ENCODE measurements at regions not wholly inside any gene's neighbourhood (a gene's known extent, or its start where the extent isn't known, plus 50 kb on each side); places are given as distances from the start of the nearest gene placed in this dataset.

- DNase-seq = no peak
Measured at GRCh38 chr6:1024161-1024560, 287.7 kb upstream of the FOXQ1 start.

DNA sequence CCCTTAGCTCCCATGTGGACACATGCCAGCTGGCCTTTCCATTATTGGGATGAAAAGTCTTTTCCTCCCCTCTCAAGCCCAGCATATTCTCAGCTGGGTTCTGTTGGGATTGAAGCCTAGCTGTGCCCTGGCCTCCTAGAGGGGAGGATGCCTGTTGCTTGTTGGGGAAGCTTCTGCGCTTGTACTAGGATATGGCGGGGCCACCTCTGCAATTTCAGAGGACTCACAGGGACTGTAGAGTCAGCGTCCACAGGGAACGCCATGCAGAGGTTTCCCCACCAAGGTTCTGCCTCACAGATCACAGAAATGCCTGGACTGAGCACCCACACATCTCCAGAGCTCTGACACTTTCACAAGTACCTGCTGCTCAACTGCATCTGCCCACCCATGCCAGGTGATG lies 288.7 kb upstream of the FOXQ1 start:
- no peak for DNase-seq

GRCh38 chr6:1022719-1023118 lies 289.2 kb upstream of the FOXQ1 start:
- no peak for DNase-seq

- no peak for DNase-seq
Measured at GRCh38 chr6:1020837-1021236, 291.1 kb upstream of the FOXQ1 start.

- no peak for DNase-seq
Measured at GRCh38 chr6:1020133-1020532, 291.8 kb upstream of the FOXQ1 start.

GRCh38 chr6:1018041-1018440 lies 293.9 kb upstream of the FOXQ1 start:
- no peak for DNase-seq

DNA sequence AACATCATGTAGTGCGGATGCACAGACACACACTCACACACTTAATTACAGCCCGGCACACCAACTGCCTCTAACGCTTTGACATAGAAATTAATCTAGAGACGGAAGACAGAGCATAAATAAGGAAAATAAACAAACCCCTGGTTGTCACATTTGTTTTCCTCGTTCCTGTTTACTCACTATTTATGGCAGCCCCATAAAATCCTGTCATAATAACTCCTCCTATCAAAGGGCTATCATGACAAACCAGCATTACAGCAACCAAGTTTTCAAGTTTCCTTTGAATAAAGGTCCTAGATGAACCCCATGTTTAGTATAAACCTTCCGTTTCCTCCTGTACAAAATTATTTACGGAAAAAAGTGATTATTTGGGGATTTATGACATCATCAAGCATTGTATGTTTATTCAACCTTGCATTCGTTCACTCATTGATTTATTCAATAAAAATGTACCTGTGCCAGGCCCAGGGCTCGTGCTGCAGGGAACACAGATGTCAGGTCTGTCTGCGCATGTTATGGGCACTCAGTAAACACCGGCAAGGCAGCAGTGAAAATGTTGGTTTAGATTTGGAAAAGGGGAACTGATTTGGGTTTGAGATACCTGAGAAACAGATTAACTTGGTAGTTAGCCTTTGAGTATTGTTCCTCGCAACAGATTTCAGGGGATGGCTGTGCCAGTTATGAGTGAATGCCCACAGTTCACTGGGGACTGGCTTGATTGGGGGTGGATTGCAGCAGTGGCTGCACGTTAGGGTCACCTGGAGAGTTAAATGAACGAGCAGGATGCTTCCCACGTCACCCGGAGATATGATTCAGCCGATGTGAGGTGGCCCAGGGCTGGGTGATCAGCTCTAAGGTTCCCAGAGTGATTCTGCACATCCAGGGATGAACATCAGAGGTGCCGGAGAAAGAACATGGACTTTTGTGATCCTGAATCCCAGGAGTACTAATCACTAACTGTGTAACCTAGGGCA lies 295.3 kb upstream of the FOXQ1 start:
- DNase-seq = no peak

DNA sequence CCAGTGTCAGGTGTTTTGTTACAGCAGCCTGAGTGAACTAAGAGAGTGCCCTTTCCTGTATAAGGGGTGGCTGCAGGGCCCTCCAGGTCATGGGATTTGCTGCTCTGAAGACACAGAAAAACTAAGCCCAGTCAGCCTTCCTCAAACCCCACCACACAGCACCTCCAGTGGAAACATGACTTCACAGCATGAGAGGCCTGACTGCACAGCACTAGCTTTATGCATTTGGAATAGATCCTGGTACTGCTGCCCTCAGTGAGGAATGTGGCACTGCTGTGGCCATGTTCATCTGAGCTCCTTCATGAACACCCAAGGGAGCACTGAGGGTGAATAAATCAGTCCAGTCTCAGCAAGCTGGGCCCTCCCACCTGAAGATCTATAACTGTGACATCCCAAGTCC lies 296.1 kb upstream of the FOXQ1 start:
- no peak for DNase-seq

GRCh38 chr6:1014431-1014807 lies 297.5 kb upstream of the FOXQ1 start:
- no peak for DNase-seq

GRCh38 chr6:1013656-1014430 lies 298.1 kb upstream of the FOXQ1 start:
- no peak for DNase-seq

- DNase-seq = no peak
Measured at GRCh38 chr6:1009103-1009502, 302.8 kb upstream of the FOXQ1 start.

- DNase-seq = no peak
Measured at GRCh38 chr6:1007159-1007558, 304.7 kb upstream of the FOXQ1 start.

DNA sequence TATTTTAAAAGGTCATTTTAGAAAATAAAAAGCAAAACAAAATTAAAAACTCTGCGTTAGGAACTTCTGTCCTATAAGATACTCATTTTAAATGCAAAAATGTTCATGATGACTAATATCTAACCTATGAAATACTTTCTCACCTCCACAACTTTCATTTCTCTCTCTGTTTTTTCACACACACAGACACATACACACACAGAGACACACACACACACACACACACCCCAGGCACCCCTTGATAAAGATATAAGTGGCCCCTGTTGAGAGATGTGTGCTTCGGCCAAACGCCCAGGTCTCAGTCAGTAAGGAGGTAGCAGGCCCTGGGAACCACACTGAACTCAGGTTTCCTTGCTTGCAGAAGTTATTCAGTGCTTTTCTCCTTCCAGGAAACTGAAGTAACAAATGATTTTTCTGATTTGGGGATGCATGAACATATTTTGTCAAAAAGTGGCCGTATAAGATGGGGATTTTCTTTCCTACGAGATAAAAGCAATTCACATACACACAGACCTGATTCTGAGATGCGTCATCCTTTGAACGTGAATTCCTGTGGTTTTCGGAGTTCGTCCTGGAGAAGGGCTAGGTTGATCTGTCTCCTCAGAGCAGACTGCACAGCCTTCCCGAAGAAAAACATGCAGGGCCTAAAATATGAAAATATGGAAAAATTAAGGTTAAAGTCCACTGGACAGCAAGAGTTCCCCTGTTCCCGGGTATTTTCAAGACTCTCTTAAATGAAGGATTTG lies 306.8 kb upstream of the FOXQ1 start:
- DNase-seq = no peak

DNA sequence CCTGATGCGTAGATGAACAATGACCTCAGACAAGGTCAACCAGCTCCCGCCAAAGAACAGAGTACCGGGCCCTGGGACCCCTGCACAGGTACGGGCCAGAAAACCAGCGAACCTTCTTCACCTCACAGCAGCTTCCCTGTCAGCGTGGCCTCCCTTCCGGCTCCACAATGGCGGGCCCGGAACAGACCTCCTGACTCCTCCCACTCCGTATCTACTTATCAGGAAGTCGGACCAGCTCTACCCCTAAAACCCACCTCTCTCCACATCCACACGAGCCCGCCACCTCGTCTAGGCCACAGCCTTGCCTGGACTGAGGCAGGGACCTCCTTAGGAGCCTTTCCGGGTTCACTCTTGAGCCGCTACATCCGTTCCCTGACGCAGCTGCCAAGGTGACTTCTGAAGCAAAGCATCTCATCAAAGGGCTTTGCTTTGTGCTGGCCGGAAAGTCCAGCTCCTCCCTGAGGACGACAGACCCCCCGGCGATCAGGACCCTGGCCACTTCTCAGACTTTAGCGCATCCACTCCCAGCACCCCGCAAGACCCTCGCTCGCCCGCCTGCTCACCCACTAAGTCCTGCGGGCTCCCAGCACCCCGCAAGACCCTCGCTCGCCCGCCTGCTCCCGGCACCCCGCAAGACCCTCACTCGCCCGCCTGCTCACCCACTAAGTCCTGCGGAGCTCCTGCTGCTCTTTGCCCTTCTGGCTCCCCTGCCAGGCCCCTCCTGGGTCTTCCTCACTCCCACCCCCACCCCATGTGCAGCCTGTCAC lies 308.3 kb upstream of the FOXQ1 start:
- DNase-seq = no peak

DNA sequence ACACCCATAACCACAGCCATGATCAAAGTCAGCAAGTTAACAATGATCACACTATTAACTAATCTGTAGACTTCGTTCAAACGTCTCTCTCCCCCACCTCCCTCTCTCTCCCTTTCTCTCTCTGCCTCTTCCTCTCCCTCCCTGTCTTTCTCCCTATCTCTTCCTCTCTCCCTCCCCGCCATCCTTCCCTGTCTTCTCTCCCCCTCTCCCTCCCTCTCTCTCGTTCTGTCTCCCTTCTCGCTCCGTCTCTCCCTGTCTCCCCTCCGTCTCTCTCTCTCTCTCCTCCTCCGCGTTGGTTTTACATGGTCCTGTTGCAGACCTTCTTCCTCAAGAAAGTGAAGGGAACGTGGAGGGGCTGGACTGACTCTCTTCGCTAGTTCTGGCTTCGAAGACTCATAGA lies 308.9 kb upstream of the FOXQ1 start:
- no peak for DNase-seq

DNA sequence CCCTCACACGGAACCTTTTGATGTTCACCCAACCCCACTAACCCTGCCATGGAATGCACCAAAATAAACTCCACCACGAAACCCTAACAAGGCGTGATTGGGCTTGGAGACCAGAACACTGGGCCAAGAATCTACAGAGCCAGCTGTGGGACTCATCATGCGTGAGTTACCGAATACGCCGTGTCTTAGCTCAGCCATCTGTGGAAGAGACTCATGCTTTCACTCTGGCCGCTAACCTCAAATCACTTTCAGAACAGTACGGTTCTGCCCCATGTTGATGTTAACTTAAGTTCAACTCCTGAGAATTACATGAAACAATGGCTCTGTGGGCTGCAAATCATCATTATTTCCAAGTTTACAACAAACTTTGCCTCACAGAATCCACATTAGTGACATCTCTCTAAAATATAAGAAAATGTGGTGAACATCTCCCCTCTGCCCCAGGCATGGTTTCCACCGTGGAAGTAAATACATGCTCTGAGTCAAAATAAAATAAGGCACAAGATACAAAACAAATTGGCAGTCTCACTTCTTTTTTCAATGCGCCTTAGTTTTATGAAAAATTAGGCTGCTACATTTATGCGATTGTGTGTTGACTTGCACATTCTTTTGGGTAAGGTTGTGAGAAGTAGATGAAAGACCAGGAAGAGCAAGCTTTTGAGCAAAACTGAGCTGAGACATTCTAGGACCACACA lies 308.9 kb upstream of the EXOC2 start:
- no peak for DNase-seq

- no peak for DNase-seq
Measured at GRCh38 chr6:999552-999951, 306.6 kb upstream of the EXOC2 start.

- DNase-seq = no peak
Measured at GRCh38 chr6:998551-998950, 305.6 kb upstream of the EXOC2 start.

DNA sequence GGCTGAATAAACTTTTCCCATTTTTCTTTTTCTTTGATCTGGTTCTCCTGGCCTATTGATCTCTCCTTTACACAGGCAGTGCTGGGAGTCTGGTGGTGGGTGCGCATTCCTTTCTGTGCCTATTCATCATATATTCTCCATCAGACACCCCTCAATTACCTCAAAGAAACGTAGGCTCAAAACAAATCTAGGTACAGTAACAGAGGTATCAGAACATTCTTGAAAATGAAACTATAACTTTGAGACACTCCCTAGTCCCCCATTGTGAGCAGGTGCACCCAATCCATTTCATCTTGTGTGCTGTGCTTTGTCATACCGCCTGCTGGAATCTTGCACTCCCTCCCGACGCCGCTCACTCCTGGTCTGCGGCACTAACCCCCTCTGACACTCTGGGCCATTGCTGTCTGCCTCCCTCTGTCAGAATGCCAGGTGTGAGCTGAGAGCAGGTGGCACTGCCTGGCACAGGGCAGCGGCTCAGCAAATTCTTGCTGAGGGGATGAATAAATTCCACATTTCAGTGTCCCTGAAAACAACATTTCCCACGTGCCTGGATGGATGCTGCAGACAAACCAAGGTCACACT lies 303.4 kb upstream of the EXOC2 start:
- DNase-seq = no peak

DNA sequence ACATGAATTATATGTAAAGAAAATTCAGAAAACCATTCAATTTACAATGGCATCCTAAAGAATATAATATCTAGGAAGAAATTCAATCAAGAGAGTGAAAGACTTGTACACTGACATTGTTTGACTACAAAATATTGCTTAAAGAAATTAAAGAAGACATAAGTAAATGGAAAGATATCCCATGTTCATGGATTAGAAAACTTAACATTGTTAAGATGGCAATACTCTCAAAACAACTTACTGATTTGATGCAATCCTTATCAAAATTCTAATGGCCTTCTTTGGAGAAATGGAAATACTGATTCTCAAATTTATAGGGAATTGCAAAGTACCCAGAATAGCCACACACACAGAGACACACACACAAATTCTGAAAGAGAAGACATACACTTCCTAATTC lies 298.3 kb upstream of the EXOC2 start:
- no peak for DNase-seq

GRCh38 chr6:984031-984430 lies 291.1 kb upstream of the EXOC2 start:
- DNase-seq = no peak
